Muscle of leg (tissue), 3 donors: ENCODE measurements at regions not wholly inside any gene's neighbourhood (a gene's known extent, or its start where the extent isn't known, plus 50 kb on each side); places are given as distances from the start of the nearest gene placed in this dataset.

ENCODE experiments used
- DNase-seq: peaks from one replicate; pipeline ENCODE4 v3.0.0; 2013
- H3K27ac ChIP-seq: one replicate; pipeline ENCODE4 v1.5.1; 2013; ENCODE audit warnings: mild to moderate bottlenecking, low read length, control low read depth
- H3K27me3 ChIP-seq: one replicate; pipeline ENCODE4 v1.6.1; 2013; ENCODE audit warnings: low read length; ENCODE audit not compliant: control insufficient read depth, insufficient read depth
- H3K36me3 ChIP-seq: one replicate; pipeline ENCODE4 v1.6.1; 2013; ENCODE audit warnings: low read length; ENCODE audit not compliant: control insufficient read depth, insufficient read depth
- H3K4me1 ChIP-seq: one replicate; pipeline ENCODE4 v1.6.1; 2013; ENCODE audit warnings: low read length; ENCODE audit not compliant: control insufficient read depth, insufficient read depth
- H3K4me3 ChIP-seq: one replicate; pipeline ENCODE4 v1.5.1; 2013; ENCODE audit warnings: low read length, control low read depth
- H3K9me3 ChIP-seq: replicated peaks from 2 replicates; pipeline ENCODE4 v1.6.1; 2013; ENCODE audit warnings: low read depth, low read length; ENCODE audit not compliant: control insufficient read depth
- WGBS: methylation state at CpG from one replicate; pipeline ENCODE4 v1.1.5; 2013; ENCODE audit warnings: missing lambda C conversion rate; ENCODE audit not compliant: insufficient coverage; 5-methylcytosine and 5-hydroxymethylcytosine counted together

GRCh38 chr7:11950281-11950680 lies 118.3 kb upstream of the THSD7A start:
- no peak for DNase-seq
- H3K27ac ChIP-seq: no peak overlapping the region
- 94% methylated on average over 2 of the region's 4 CpGs for WGBS
- H3K4me3 ChIP-seq: no peak overlapping the region
- H3K9me3 ChIP-seq: no peaks in the 10 kb centered on the region
- no peaks in the 10 kb centered on the region for H3K36me3 ChIP-seq
- no peaks in the 10 kb centered on the region for H3K4me1 ChIP-seq
- no peaks in the 10 kb centered on the region for H3K27me3 ChIP-seq

GRCh38 chr7:11950942-11951341 lies 118.9 kb upstream of the THSD7A start:
- Histone ChIP-seq H3K27ac (no peak overlapping the region), H3K9me3 (no peaks in the 10 kb centered on the region), H3K4me1 (no peaks in the 10 kb centered on the region), H3K4me3 (no peak overlapping the region), H3K36me3 (no peaks in the 10 kb centered on the region), H3K27me3 (no peaks in the 10 kb centered on the region)
- DNase-seq: no peak
- WGBS: no CpG with 5 or more reads among the region's 3 CpGs

DNA sequence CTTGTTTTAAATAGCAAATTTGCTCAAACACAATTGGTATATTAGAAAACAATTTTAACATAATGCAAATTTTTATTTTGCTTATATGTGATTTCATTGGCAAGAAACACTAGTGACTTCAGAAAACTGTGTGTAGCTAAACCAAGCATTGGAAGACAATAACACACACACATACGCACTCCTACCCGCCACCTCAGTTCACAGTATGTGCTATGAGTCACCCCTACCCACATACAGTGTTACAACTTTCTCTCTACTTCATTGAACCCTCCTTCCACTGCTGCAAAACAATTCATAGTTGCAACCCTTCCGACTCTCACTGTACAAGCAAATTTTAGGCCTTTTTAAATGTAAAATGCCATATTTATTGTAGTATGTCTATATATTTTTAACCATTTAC lies 119.9 kb upstream of the THSD7A start:
- Histone ChIP-seq H3K9me3 (no peaks in the 10 kb centered on the region), H3K27me3 (no peaks in the 10 kb centered on the region), H3K4me1 (no peaks in the 10 kb centered on the region), H3K36me3 (no peaks in the 10 kb centered on the region), H3K27ac (no peak overlapping the region), H3K4me3 (no peak overlapping the region)
- no peak for DNase-seq
- 100% methylated on average over 1 of the region's 3 CpGs for WGBS

- H3K4me1 ChIP-seq: no peaks in the 10 kb centered on the region
- H3K4me3 ChIP-seq: no peak overlapping the region
- no peaks in the 10 kb centered on the region for H3K36me3 ChIP-seq
- no CpG with 5 or more reads among the region's 2 CpGs for WGBS
- no peaks in the 10 kb centered on the region for H3K9me3 ChIP-seq
- H3K27ac ChIP-seq: no peak overlapping the region
- no peaks in the 10 kb centered on the region for H3K27me3 ChIP-seq
- no peak for DNase-seq
Measured at GRCh38 chr7:11952972-11953371, 121.0 kb upstream of the THSD7A start.

DNA sequence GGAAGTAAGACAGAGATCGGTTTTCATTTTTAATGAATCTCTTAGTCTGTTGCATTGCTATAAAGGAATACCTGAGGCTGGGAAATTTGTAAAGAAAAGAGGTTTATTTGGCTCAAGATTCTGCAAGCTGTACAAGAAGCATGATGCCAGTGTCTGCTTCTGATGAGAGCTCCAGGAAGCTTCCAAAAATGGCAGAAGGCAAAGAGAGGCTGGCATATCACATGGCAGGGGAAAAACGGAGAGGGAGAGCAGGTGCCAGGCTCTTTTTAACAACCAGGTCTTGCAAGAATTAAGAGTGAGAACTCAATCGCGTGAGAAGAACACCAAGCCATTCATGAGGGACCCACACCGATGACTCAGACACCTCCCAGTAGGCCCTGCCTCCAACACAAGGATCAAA lies 125.0 kb upstream of the THSD7A start:
- no peak overlapping the region for H3K4me3 ChIP-seq
- H3K36me3 ChIP-seq: no peaks in the 10 kb centered on the region
- DNase-seq: no peak
- H3K4me1 ChIP-seq: no peaks in the 10 kb centered on the region
- H3K27me3 ChIP-seq: no peaks in the 10 kb centered on the region
- 100% methylated on average over 2 of the region's 5 CpGs for WGBS
- H3K9me3 ChIP-seq: no peaks in the 10 kb centered on the region
- no peak overlapping the region for H3K27ac ChIP-seq

DNA sequence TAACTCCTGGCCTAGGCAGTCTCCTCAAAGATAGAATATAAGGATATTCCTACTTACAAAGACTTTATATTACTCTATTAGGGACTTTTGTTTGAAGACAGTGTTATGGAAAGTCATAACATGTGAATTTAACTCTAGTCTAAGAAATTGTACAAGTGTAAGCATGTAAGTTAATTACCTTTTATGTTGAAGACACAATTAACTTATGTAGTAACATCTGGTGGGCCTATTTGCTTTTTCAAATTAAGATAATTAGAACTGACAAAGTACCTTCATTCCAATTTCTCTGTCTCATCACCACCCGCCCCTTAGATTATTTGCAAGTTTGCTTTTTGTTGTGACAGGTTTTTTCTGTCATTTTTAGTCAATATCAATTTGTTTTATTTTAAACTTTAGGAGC lies 126.0 kb upstream of the THSD7A start:
- no CpG with 5 or more reads among the region's 1 CpG for WGBS
- H3K27me3 ChIP-seq: no peaks in the 10 kb centered on the region
- H3K4me3 ChIP-seq: no peak overlapping the region
- DNase-seq: no peak
- no peaks in the 10 kb centered on the region for H3K36me3 ChIP-seq
- no peak overlapping the region for H3K27ac ChIP-seq
- H3K4me1 ChIP-seq: no peaks in the 10 kb centered on the region
- H3K9me3 ChIP-seq: no peaks in the 10 kb centered on the region

DNA sequence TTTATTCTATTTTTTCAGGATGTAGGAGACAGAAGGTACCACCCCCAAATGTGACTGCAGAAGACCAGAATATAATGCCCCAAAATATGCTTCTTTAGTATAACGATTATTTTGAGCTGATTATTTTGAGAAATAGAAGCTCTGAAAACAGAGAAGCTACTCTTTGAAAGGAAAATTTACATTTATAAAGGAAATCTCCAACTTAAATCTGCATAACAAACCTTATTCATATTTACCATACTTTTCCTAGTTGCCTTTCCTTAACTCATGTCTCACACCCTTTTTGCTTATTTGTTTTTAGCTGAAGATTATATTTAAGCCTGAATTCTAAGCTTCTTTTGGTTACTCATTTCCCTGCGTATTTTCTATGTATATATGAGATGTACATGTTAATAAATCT lies 127.1 kb upstream of the THSD7A start:
- H3K27ac ChIP-seq: no peak overlapping the region
- no peak for DNase-seq
- no peaks in the 10 kb centered on the region for H3K36me3 ChIP-seq
- WGBS: no CpG with 5 or more reads among the region's 2 CpGs
- H3K4me1 ChIP-seq: no peaks in the 10 kb centered on the region
- H3K4me3 ChIP-seq: no peak overlapping the region
- no peaks in the 10 kb centered on the region for H3K9me3 ChIP-seq
- no peaks in the 10 kb centered on the region for H3K27me3 ChIP-seq

GRCh38 chr7:11960621-11961020 lies 128.6 kb upstream of the THSD7A start:
- no peaks in the 10 kb centered on the region for H3K27me3 ChIP-seq
- H3K4me3 ChIP-seq: no peak overlapping the region
- no peak for DNase-seq
- no peak overlapping the region for H3K27ac ChIP-seq
- H3K36me3 ChIP-seq: no peaks in the 10 kb centered on the region
- no peaks in the 10 kb centered on the region for H3K9me3 ChIP-seq
- H3K4me1 ChIP-seq: no peaks in the 10 kb centered on the region

DNA sequence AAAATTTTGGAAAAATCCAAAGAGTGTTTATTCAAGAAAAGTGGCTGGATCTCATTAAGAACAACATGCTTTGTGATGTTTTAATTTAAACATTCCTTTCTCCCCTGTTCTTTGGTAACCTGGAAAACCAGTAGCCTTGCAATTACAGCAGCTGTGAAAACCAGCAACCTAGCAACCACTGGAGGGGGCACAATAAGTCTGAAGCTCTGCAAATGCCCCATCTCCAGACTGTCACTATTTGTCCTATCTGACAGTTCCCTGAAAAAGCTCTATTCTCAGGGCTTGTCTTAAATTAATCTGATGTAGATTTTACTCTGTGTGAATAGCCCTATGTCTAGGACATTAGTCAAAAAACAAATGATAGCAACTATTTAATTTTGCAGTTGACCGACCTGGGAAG lies 137.6 kb upstream of the THSD7A start:
- Histone ChIP-seq H3K4me3 (no peak overlapping the region), H3K4me1 (no peaks in the 10 kb centered on the region), H3K27ac (no peak overlapping the region), H3K9me3 (no peaks in the 10 kb centered on the region), H3K27me3 (no peaks in the 10 kb centered on the region), H3K36me3 (no peaks in the 10 kb centered on the region)
- DNase-seq: no peak
- WGBS: no CpG with 5 or more reads among the region's 1 CpG

DNA sequence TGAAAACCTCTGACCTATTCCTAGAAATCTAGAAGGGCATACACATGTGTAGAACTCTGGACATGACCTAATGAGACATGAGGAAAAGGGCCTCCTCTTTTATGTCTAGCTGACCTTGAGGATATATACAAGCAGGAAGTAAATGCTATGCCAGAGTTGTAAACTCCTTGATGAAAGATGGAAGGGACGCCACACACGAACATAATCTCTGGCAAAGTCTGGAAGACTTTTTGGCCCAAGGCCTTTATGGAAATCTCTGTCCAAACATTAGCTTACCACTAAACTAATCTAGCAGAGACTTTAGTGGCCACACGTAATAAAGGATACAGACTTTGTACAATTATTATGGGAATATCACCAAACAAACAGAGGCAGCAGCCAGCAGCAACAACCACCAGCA lies 138.1 kb upstream of the THSD7A start:
- Histone ChIP-seq H3K36me3 (no peaks in the 10 kb centered on the region), H3K9me3 (no peaks in the 10 kb centered on the region), H3K27ac (no peak overlapping the region), H3K4me3 (no peak overlapping the region), H3K27me3 (no peaks in the 10 kb centered on the region), H3K4me1 (no peaks in the 10 kb centered on the region)
- no peak for DNase-seq
- no CpG with 5 or more reads among the region's 3 CpGs for whole genome bisulfite sequencing

DNA sequence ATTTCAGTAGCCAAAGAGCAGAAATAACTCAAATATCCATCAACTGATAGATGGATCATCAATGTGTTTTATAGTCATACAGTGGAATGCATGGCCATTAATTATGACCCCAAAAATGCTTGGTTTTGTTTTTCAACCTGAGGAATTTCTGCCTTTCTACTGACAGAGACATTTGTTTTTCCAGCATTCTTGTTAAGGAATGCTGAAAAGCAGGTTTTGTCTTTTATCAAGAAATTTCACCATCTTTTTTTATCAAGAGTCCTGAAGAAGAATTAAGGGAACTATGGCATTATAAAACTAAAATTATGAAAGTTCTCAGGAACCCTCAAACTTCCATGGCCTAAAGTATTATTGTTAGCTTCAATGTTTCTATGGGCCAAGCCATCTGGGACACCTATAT lies 153.4 kb upstream of the THSD7A start:
- no peaks in the 10 kb centered on the region for H3K27me3 ChIP-seq
- no peak for DNase-seq
- H3K27ac ChIP-seq: no peak overlapping the region
- H3K4me3 ChIP-seq: no peak overlapping the region
- H3K9me3 ChIP-seq: peaks cover 5% of the 10 kb centered on the region
- no peaks in the 10 kb centered on the region for H3K36me3 ChIP-seq
- H3K4me1 ChIP-seq: no peaks in the 10 kb centered on the region
